Keratinocyte (primary cell): ENCODE measurements at regions not wholly inside any gene's neighbourhood (a gene's known extent, or its start where the extent isn't known, plus 50 kb on each side); places are given as distances from the start of the nearest gene placed in this dataset.

ENCODE experiments used
- DNase-seq: peaks from one replicate; pipeline ENCODE4 v3.0.0-alpha.2; 2011; ENCODE audit warnings: low read depth, missing footprints, low spot score
- FAIRE-seq: peaks from 2 replicates; lab custom pipeline; 2011; peaks lifted over from hg19 to GRCh38; lab: Jason Lieb, UNC
- H2AFZ ChIP-seq: 2 replicates; pipeline ENCODE4 v1.6.0; 2012; ENCODE audit warnings: low read length, control low read depth, inconsistent platforms; ENCODE audit not compliant: control insufficient read depth
- H3K27ac ChIP-seq: 2 replicates; pipeline ENCODE4 v1.5.1; 2011; ENCODE audit warnings: low read length; ENCODE audit not compliant: control insufficient read depth, insufficient read depth
- H3K27me3 ChIP-seq: 3 replicates; pipeline ENCODE4 v1.6.0; 2011; ENCODE audit warnings: low read length; ENCODE audit not compliant: control insufficient read depth, insufficient read depth; ENCODE audit errors: extremely low read depth
- H3K36me3 ChIP-seq, 2 experiments: 2 replicates in 1 of 2; 3 replicates in 1 of 2; pipeline ENCODE4 v1.5.1; 2011; ENCODE audit warnings: low read length in 2 of 2, mild to moderate bottlenecking in 1 of 2; ENCODE audit not compliant: control insufficient read depth in 2 of 2, insufficient read depth in 2 of 2; ENCODE audit errors: extremely low read depth in 1 of 2
- H3K4me1 ChIP-seq: 3 replicates; pipeline ENCODE4 v1.5.1; 2011; ENCODE audit warnings: low read length; ENCODE audit not compliant: control insufficient read depth, insufficient read depth; ENCODE audit errors: extremely low read depth
- H3K4me2 ChIP-seq: 3 replicates; pipeline ENCODE4 v1.6.0; 2011; ENCODE audit warnings: low read depth, low read length; ENCODE audit not compliant: control insufficient read depth, insufficient read depth; ENCODE audit errors: extremely low read depth
- H3K4me3 ChIP-seq, 3 experiments: fragments of 200-600 bp in 1 of 3; sonication (generic) in 1 of 3; 2 replicates in 2 of 3; 3 replicates in 1 of 3; pipeline ENCODE4 v1.5.1; 2011 to 2016; ENCODE audit warnings: low read length in 3 of 3, mild to moderate bottlenecking in 3 of 3, control low read depth in 2 of 3, inconsistent platforms in 1 of 3, low read depth in 1 of 3, mixed read lengths in 1 of 3, mixed run types in 1 of 3, moderate library complexity in 1 of 3; ENCODE audit not compliant: control insufficient read depth in 2 of 3, insufficient read depth in 2 of 3; ENCODE audit errors: extremely low read depth in 1 of 3
- H3K79me2 ChIP-seq: 2 replicates; pipeline ENCODE4 v1.6.0; 2012; ENCODE audit warnings: low read length; ENCODE audit not compliant: control insufficient read depth, insufficient read depth
- H3K9ac ChIP-seq: 3 replicates; pipeline ENCODE4 v1.6.0; 2011; ENCODE audit warnings: low read length; ENCODE audit not compliant: control insufficient read depth, insufficient read depth; ENCODE audit errors: extremely low read depth
- H3K9me1 ChIP-seq: 3 replicates; pipeline ENCODE4 v1.6.0; 2011; ENCODE audit warnings: low read length; ENCODE audit not compliant: control insufficient read depth, insufficient read depth; ENCODE audit errors: extremely low read depth
- H3K9me3 ChIP-seq: 2 replicates; pipeline ENCODE4 v1.5.1; 2012; ENCODE audit warnings: low read depth, low read length; ENCODE audit not compliant: control insufficient read depth
- H4K20me1 ChIP-seq: 3 replicates; pipeline ENCODE4 v1.6.0; 2011; ENCODE audit warnings: low read length; ENCODE audit not compliant: control insufficient read depth, insufficient read depth; ENCODE audit errors: extremely low read depth
- EZH2 ChIP-seq: IDR thresholded peaks from one replicate; pipeline ENCODE4 v1.6.1; 2012; ENCODE audit warnings: inconsistent platforms, mild to moderate bottlenecking, low read length, moderate library complexity
- dilution Hi-C: fragments of 300-500 bp; cut with MboI; formaldehyde crosslinking; loops from one replicate; pipeline ENCODE4 v1.7.0; 2020; ENCODE audit warnings: low sequenced_read_pairs; ENCODE audit not compliant: extremely low pct_ligation_motif_present
- TF ChIP-seq, protein P1 (sequence below), 3 experiments: IDR thresholded peaks in 1 of 3; conservative IDR thresholded peaks in 1 of 3; optimal IDR thresholded peaks in 1 of 3; 2 replicates in 2 of 3; 3 replicates in 1 of 3; pipeline versions ENCODE3 to v1.5.1; 2011; ENCODE audit warnings: low read length in 3 of 3, mild to moderate bottlenecking in 3 of 3, moderate library complexity in 2 of 3, control low read depth in 1 of 3, inconsistent platforms in 1 of 3; ENCODE audit not compliant: insufficient read depth in 2 of 3; ENCODE audit errors: extremely low read depth in 1 of 3

DNA sequence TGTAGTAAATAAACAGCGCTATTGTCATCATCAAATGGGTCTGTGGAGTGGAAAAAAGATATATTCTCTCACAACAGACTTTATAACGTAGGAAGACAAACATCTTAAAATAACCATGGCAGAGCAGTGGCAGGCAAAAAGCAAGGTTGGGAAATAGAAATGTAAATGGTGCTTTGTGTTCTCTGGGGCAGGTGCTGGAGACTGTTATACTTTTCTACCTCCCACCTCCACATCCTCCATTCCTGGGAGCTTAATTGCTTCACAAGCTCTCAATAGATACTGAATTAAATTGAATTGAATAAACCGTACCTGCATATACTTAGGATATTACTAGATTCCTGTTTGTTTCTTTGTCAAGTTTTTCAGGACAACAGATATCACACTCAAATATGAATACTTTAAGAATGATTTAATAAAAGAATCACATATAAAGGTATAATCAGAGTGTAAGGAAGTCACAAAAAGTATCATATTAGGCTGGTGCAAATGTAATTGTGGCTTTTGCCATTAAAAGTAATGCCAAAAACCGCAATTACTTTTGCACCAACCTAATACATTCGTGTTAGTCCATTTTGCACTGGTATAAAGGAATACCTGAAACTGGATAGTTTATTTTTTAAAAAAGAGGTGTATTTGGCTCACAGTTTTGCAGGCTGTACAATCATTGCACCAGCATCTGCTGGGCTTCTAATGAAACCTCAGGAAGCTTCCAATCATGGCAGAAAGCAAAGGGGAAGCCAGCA is 367.3 kb downstream of the GRIA2 start:
- TF ChIP-seq EZH2: no peak
- TF ChIP-seq, protein P1, sequence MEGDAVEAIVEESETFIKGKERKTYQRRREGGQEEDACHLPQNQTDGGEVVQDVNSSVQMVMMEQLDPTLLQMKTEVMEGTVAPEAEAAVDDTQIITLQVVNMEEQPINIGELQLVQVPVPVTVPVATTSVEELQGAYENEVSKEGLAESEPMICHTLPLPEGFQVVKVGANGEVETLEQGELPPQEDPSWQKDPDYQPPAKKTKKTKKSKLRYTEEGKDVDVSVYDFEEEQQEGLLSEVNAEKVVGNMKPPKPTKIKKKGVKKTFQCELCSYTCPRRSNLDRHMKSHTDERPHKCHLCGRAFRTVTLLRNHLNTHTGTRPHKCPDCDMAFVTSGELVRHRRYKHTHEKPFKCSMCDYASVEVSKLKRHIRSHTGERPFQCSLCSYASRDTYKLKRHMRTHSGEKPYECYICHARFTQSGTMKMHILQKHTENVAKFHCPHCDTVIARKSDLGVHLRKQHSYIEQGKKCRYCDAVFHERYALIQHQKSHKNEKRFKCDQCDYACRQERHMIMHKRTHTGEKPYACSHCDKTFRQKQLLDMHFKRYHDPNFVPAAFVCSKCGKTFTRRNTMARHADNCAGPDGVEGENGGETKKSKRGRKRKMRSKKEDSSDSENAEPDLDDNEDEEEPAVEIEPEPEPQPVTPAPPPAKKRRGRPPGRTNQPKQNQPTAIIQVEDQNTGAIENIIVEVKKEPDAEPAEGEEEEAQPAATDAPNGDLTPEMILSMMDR (optimal IDR thresholded peaks at IDR 0.05 in 1 of 3, IDR thresholded peaks at IDR 0.05 in 1 of 3, conservative IDR thresholded peaks at IDR 0.05 in 1 of 3; ENCODE audit: extremely low read depth in 1 of 3, insufficient read depth in 2 of 3, low read length in 3 of 3): no peak
- Histone ChIP-seq H3K9me1 (no peaks in the 10 kb centered on the region), H3K27me3 (no peaks in the 10 kb centered on the region), H3K4me3 (no peak overlapping the region), H2AFZ (no peak overlapping the region), H3K4me2 (no peak overlapping the region), H3K9ac (no peak overlapping the region), H3K27ac (no peak overlapping the region), H3K36me3 (no peaks in the 10 kb centered on the region), H3K9me3 (no peaks in the 10 kb centered on the region), H3K4me1 (no peaks in the 10 kb centered on the region), H4K20me1 (no peaks in the 10 kb centered on the region), H3K79me2 (no peaks in the 10 kb centered on the region)
- DNase-seq (no peak), FAIRE-seq (no peak)
- dilution Hi-C loops: no loop called here

DNA sequence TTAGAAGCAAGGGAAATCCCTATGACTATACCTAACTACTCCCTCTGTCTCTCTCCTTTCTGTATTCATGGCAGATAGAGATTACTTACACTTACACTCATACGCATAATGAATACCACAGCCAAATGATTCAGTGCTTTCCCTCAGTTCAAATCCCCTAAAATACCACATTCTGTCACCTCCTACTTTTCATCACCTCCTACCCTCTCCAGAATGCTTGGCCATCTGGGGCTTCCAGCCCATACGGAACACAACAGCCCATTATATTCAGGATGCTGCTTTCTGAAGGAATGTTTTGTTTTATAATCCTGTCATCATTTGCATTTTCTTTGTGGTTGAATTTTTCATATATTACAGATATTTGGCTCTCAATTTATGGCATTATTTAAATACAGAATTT is 361.6 kb downstream of the GRIA2 start:
- Histone ChIP-seq H3K4me3 (no peak overlapping the region), H3K9ac (no peak overlapping the region), H3K9me1 (no peaks in the 10 kb centered on the region), H3K4me2 (no peak overlapping the region), H4K20me1 (no peaks in the 10 kb centered on the region), H3K27ac (no peak overlapping the region), H2AFZ (no peak overlapping the region), H3K79me2 (no peaks in the 10 kb centered on the region), H3K27me3 (no peaks in the 10 kb centered on the region), H3K9me3 (no peaks in the 10 kb centered on the region), H3K36me3 (no peaks in the 10 kb centered on the region), H3K4me1 (no peaks in the 10 kb centered on the region)
- TF ChIP-seq, protein P1 (optimal IDR thresholded peaks at IDR 0.05 in 1 of 3, IDR thresholded peaks at IDR 0.05 in 1 of 3, conservative IDR thresholded peaks at IDR 0.05 in 1 of 3; ENCODE audit: extremely low read depth in 1 of 3, insufficient read depth in 2 of 3, low read length in 3 of 3): no peak
- TF ChIP-seq EZH2: no peak
- FAIRE-seq (no peak), DNase-seq (no peak)
- dilution Hi-C loops: no loop called here
